Globus pallidus (tissue), 1 donor: ENCODE measurements at regions not wholly inside any gene's neighbourhood (a gene's known extent, or its start where the extent isn't known, plus 50 kb on each side); places are given as distances from the start of the nearest gene placed in this dataset.

ENCODE experiments used
- DNase-seq: peaks from one replicate; pipeline ENCODE4 v3.0.0-alpha.2; 2015; ENCODE audit warnings: low spot score

DNA sequence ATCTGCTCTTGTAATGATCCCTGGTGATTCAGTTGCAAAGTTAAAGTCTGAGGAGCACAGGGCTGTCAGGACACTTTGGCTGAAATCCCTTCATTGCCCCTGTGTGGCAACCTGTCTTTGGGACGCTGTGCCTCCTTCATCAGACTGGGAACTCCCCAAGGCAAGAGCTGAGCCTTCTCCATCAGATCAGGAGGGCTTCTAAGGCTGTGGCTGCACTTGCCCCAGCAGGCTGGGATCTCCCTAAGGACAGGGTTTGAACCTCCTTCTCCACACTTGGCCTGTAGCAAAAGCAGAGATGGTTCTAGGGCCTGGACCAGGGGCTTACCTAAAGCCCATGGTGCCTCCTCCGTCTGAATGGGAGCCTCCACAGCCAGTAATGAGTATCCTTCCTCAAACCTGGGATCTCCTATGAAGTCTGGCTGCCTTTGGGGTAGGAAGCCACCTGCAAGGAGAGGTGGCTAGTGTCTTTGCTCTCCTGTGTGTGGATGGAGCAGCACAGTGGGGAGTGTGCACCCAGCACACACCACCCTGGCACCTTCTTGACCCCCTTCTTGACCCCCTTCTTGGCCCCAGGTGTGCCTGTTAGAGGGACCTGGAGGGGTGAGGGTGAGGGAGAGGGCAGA is 79.0 kb upstream of the NKD1 start:
- no peak for DNase-seq

DNA sequence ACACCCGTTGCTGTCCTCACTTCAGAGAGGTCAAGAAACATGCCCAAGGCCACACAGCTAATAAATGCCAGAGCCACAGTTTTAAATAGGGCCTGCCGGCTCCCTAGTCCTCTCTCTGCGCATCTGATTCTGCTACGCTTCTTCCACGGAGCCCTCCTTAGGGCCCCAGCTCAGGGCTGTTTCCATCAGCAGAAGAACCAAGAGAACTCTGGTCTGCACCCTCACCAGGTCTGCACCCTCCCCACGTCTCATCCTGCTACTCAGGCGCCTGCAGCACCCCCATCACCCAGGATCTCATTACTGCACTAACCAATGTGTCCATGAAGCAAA is 79.5 kb upstream of the NKD1 start:
- DNase-seq = no peak

DNA sequence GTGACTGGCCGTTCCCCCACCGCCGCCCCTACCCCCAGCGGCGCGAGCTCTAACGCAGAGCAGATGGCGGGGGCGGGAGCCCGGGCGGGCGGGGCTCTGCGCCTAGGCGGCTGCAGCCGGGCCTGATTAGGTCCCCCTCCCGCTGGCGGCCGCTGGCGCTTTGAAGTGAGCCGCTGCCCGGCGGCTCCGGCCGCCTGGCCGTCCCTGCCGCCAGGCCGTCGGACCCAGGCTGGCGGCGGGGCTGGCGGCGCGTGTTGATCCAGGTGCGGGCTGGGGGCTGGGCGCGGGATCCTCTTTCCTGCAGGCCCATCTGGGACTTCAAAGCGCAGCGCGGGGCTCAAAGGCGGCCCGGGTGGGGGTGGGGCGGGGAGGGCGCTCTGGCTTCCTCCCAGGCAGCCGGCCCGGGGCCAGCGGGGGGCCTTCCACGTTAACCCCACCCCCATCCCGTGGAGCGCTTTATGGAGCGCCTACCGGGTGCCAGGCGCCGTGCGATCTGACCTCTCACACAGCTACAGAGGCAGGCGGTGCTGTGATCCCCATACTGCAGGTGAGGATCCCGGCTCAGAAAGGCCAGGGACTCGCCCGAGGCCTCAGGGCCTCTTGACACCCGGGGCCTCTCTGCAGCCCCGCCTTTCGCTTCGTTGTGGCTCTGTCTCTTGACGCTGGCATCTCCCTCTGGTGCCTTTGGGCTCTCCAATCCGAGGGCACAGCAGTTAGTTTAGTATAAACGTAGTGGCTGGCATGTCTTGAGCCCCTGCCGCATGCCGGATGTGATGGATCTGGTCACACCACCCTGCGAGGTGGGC is 80.0 kb upstream of the NKD1 start:
- DNase-seq = peak; percentile 61

DNA sequence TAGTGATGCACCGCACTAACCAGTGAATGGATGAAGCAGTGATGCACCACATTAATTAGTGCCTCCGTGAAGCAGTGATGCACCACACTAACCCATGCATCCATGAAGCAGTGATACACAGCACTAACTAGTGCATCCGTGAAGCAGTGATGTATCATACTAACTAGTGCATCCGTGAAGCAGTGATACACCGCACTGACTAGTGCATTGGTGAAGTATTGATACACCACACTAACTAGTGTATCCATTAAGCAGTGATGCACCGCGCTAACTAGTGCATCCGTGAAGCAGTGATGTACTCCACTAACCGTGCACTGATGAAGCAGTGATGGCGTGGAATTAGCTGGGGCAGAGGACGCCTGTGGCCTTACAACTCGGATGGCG is 80.6 kb upstream of the NKD1 start:
- DNase-seq = no peak

DNA sequence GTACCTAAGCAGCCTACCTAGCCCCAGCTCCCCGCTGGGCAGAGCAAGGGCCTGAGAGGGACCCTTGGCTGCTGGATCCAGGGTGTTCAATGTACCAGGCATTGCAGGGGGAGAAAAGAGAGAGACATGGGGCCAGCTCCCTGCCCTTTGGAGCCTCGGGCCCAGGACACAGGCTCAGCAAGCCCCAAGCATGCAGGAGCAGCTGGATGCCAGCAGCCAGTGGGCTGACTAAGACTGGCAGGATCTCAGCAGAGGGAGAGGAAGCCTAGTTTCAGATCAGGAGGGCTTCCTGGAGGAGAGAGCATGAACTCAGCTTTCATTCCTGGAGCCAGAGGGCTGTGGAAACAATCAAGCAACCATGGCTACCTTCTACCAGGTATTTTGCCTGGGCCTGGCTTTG is 82.0 kb upstream of the NKD1 start:
- DNase-seq = no peak

DNA sequence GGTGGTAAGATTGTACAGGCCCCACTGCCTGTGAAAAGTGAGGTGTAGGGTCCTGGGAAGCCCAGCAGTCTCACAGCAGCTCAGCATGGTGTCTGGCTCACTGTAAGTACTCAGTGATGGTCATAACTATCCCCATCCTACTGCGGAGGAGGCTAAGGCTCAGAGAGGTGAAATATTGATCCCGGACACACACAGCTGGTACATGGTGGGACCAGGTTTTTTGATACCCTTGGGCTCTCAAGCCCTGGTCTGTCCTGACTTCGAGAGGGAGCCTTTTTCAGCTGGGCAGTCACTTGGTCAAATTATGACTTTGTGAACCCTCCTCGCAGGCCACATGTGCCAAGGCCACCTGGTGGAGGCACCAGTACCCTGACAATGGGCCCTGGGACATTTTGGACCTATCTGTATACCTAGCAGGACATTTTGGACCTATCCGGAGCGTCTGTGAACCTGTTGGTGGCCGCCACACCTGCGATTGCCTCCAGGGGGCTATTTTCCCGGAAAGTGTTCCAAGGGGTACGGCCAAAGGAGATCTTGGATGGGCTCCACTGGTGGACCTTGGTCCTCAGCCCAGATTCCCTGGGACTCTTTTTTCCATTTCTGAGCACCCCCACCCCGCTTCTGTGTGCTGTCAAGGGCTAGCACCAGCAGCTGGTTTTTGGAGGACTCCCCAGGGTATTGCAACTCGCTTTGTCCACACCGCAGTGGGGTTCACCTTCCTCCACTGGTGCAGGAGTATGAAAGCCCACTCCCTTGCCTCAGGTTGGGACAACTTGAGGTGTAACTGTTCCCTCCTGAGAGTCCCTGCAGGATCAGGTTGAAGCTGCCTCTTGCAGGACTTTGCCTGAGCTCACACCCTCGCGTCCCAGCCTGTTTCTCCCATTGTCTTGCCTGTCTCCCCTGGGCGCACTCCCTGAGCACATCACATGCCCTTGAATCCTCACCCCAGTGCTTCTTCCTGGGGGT is 83.6 kb upstream of the NKD1 start:
- DNase-seq = no peak

DNA sequence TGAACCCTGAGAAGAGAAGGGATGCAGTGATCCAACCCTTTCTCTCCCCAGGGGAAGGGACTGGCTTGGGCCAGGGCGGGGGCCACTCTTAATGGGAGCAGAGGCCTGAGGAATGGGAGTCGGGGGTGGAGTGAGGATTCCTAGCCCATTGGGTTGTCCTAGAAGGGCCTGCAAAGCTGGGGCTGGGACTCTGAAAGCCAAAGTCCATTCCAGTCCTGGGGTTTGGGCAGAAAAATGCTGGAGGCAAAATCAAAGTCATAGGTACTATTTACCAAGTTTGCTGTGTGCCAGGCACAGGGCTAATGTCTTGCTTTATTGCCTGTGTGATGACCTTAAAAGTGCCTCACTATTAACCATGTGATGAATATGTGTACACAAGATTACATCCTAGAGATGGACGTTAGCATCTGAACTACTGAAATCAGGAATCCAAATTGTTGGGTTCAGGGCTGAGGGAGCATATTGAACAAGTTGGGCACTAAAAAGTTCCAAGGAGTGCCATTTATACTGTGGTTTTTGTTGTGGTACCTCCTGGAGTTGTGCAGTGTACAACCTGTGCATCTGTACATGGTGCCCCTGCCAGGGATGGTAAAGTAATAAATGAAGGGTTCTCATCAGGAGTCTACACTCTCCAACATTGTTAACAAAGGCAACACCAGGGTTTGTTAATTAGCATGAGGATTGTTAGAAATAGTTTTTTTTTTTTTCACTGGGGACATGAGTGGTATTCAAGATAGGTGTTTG is 84.4 kb upstream of the NKD1 start:
- no peak for DNase-seq

DNA sequence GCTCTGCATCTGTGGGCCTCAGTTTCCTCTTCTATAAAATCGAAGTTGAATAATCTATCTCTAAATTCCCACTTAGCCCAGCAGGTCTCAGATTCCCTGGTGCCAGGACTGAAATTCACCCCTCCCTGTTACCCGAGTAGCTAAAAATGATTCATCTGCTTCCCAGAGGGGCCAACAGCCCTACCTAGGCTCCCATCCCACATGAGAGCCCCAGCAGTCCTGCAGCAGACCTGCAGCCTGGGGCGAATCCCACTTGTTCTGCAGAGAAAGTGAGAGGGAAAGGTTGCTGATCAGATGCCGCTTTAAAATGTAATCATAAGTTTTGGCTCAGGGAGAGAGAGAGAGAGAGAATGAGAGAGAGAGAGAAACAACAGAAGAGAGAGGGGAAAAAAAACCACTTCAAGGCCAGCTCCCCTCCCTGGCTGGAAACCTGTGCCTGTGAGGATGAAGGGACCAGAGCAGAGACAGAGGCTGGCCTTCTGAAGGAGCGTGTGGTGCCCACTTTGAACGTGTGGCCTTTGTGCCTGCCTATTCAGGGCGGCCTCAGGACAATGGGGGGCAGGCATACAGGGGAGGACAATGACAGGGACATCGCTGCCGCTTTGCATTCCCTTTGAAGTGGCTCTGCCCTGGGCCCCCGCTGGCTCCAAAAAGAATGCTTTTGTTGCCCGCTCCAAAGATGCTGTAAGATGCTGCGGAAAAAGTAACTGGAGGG is 85.2 kb upstream of the NKD1 start:
- no peak for DNase-seq

DNA sequence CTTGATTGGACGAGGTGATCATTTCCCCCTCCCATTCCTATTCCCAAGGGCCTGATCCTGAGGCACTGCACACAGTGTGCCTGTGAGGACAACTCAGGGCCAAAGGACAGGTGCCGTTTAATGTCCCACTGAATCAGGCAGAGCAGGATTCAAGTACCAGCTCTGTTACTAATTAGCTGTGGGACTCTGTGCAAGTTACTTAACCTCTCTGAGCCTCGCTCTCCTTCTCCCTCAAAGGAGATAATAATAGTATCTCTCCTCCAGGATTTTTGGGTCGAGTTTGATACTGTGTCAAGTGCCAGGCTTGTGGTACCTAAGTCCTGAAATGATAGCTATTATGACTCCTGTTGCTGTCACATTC is 86.8 kb upstream of the NKD1 start:
- DNase-seq = no peak

DNA sequence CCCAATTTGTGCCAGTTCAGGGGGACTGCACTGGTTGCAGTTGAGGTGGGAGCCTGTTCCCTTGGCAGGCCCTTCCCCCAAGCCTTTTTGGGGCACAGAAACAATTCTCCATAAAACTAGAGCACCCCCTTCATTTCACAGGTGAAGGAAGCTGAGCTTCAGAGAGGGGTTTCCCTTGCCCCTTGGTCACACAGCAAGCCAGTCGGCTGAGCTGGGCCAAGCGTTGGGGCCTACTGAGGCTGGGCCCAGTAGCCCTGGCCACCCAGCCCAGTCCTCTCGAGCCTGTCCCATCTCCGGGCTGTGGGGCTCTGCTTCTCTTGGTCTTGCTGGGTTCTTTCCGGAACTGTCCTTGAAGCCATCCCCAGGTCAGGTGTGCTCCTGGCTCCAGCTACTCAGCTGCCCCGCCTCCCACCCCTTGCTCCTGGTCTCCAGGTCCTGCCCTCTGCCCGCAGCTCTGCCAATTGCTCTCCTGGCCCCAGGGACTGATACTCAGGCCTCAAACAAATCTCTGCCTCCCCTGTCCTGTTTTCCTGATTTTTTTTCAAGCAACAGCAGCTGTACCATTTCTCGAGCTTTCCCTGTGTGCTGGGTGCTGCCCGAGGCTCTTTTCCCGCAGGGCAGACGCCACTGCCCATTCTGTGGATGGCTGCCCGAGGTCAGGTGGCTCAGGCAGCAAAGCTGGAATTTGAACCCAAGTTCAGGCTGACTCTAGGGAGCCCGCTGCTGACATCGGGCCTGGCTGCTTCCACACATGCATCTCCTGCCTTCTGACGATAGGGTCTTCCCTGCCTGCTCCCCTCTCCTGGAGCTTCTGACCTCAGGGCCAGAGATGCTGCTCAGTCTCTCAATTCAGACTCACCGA is 87.4 kb upstream of the NKD1 start:
- DNase-seq = no peak

DNA sequence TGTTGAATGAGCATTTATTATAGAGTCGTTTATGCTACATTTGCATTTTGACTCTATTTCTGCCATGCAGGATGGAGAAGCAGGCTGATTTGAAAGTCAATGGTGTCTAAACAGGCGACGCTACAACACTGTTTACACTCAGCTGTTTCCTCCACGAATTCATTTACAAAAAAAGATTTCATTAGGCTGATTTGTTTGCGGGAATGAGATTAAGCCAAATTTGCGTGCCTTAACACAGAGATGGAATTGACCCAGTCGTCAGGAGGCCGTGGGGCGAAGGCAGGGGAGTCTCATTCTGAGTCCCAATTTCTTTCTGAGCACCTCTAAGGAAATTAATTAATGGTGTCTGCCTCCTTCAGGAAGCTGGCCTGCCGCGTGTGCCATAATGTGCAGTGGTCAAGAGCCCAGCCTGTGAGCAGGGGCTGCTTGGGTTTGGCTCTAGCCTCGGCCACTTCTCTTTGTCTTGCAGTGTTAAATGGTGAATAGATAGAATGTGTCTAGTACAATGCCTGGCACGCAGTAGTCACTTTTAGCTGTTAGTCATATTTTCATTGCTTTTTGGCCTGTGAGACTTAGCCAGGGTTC is 88.6 kb upstream of the NKD1 start:
- no peak for DNase-seq

DNA sequence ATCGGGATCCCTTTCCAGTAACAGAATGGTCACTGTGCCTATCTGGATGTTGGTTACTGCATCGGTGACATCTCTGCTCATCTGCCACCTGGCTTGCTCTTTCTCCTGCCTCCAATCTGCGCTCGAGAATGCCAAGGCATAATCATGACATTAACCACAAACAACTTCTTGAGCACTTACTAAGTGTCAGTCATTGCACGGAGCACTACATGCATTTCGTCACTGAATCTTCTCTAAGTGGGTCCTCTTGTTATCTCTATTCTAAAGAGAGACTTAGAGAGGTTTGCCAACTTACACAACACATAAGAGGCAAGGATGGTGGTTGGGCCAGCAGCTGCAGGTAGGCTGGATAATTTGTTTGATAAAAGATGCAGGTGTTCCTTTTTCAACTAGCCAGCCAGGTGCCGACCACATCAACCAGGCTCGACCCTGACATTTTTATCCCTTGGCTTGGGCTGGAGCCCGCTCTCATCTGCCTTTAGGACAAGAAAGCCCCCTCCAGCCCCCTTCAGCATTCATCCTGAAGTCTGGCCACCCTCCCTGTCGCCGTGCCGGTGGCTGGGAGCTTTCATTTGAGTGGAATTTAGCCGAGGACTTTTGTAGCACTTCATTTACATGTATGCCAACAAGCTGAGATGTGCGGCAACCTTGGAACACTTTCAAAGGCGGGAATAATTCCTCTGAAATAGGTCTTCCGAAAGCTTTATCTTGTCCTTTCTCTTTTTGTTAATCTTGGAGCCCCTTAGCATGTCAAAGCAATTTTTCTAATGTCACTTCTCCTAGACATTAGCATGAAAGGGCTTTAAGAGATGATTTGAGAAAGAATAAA is 89.3 kb upstream of the NKD1 start:
- no peak for DNase-seq

DNA sequence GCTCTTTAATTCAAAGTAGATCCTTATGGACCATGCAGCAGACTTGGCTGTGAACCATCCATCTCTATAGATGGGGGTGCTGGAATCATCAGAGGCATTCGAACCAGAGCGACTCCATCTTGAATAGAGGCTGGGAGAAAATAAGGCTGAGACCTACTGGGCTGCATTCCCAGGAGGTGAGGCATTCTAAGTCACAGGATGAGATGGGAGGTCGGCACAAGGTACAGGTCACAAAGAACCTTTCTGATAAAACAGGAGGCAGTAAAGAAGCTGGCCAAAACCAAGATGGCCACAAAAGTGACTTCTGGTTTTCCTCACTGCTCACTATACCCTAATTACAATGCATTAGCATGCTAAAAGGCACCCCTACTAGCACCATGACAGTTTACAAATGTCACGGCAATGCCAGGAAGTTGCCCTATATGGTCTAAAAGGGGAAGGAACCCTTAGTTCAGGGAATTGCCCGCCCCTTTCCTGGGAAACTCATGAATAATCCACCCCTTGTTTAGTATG is 89.2 kb upstream of the BRD7 start:
- DNase-seq = no peak

DNA sequence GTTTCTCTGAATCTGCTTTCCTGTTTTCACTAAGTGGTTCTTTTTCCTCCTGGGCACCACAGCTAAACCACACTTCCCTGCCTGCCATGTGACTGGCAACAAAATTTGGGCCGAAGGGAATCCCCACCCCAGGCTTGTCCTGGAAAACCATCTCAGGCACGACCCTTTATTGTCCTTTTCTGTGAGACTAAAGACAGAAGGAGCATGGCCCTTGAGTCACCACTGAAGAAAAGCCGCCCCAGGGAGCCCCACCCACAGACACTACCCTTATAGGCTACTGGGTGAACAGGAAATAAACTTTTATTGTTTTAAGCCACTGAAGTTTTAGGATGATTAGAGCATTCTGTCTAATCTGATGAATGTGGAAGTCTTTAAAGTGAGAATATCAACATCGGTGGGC is 88.6 kb upstream of the BRD7 start:
- no peak for DNase-seq

DNA sequence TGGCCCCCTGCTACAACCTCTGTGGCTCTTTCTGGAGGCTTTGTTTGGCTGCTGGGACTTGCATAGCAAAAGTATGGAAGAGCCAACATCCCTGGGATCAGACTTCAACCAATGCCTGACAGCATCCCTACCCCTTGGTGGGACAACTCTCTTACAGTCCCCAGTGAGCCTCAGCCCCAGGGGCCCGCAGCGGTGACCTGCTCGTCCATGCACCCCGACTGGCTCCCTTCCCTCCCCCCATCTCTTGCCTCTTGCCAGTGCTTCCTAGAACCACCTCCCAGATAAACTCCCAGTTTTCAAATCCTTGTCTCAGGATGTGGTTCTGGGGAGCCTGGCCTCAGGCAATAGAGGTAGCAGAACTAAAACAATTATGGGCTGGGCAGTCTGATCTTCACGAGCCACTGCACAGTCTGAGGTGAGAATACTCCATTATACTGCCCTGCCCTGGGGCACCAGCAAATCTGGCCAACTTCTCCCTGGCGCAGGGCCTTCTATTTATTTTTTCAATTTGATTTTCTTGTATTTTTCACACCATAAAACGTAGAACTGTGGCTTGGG is 86.6 kb upstream of the BRD7 start:
- no peak for DNase-seq

DNA sequence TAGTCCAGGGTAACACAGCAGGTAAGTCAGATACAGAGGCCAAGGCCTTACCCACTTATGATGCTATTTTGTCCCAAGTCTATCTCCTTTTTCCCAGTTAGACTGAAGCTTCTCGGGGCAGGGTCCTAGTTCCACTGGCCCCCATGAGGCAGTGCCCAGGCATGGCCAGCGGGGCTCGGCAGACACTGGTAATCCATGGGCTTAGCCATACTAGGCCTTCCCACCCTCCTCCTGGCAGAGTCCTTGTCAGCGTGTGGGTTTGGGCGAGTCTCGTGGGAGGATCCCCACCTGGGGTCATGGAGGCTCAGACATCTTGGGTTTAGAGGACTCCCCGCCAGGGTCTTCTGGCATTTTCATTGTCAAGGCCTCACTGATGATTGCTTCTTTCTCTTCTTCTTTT is 84.7 kb upstream of the BRD7 start:
- DNase-seq = no peak

DNA sequence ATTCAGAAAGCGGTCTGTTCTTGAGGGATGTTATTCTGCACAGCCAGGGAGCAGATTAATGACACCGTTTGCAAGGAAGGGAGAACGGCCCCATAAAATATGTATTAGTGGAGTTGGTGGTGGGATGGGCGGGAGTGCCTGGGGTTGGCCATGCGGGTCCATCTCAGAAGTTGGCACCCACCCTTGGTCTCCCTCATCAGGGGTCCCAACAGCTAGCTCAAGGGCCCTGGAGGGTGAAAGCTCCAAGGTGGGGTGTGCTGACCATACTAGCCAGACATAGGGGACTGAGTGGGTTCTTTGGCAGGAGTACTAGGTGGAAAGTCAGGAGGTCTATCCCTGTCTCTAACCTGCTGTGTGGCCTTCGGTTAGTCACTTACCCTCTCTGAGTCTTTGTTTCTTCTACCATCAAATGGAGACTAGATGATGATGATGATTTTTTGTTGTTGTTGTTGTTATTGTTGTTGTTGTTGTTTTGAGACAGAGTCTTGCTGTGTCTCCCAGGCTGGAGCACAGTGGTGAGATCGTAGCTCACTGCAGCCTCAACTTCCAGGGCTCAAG is 83.2 kb upstream of the BRD7 start:
- DNase-seq = no peak

DNA sequence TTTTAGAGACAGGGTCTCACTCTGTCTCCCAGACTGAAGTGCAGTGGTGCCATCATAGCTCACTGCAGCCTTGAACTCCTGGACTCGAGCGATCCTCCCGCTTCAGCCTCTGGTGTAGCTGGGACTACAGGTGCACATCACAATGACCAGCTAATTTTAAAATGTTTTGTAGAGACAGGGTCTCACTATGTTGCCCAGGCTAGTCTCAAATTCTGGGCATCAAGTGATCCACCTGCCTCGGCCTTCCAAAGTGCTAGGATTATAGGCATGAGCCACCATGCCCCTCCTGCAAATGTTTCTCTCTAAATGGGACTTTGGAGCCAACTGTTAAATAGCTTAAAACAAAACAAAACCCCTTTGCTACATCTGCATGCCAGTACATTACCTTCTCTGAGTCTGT is 82.2 kb upstream of the BRD7 start:
- no peak for DNase-seq

DNA sequence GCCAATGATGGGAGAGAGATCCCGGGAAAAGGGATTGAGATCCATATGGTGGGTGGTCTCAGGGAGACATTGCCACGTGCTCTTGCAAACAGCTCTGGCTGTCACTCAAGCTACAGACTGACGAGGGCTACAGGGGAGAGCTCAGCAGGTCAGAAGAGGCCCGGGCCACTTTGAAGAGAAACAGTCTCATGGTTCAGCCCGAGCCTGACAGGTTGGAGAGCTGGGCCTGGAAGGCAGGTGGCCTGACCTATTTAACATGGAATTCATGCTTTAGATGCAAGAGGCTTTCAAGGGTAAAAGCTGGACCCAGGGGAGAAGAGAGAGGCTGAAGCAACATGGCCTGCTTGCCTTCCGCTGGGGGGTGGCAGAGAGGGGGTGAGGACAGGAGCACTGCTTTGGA is 81.0 kb upstream of the BRD7 start:
- DNase-seq = no peak
